HFF-Myc (cell line): ENCODE measurements at regions not wholly inside any gene's neighbourhood (a gene's known extent, or its start where the extent isn't known, plus 50 kb on each side); places are given as distances from the start of the nearest gene placed in this dataset.

Source experiments
- DNase-seq: peaks from one replicate; pipeline ENCODE4 v3.0.0-alpha.2; 2011; ENCODE audit warnings: low read depth; ENCODE audit errors: extremely low read depth
- H3K4me3 ChIP-seq: replicated peaks from 2 replicates; pipeline ENCODE4 v1.5.1; 2011; ENCODE audit warnings: low read depth, mild to moderate bottlenecking, control low read depth, low read length
- CTCF ChIP-seq: IDR thresholded peaks from 2 replicates; pipeline ENCODE4 v1.5.1; 2012; ENCODE audit warnings: mild to moderate bottlenecking, low read depth, low read length, control low read depth; ENCODE audit errors: missing control alignments

- DNase-seq = no peak
- no peak for TF ChIP-seq CTCF
- no peak overlapping the region for H3K4me3 ChIP-seq
These were observed 61.6 kb upstream of the LAPTM5 start for GRCh38 chr1:30819244-30819571.

- no peak overlapping the region for H3K4me3 ChIP-seq
- no peak for TF ChIP-seq CTCF
- DNase-seq = no peak
These were observed 61.1 kb upstream of the LAPTM5 start for GRCh38 chr1:30818568-30819243.

GRCh38 chr1:30817548-30817947 lies 60.0 kb upstream of the LAPTM5 start:
- H3K4me3 ChIP-seq = no peak overlapping the region
- TF ChIP-seq CTCF = no peak
- no peak for DNase-seq

GRCh38 chr1:30817077-30817438 lies 59.5 kb upstream of the LAPTM5 start:
- H3K4me3 ChIP-seq = no peak overlapping the region
- DNase-seq = no peak
- TF ChIP-seq CTCF = no peak

- TF ChIP-seq CTCF = no peak
- no peak overlapping the region for H3K4me3 ChIP-seq
- DNase-seq = peak; percentile 79
These were observed 58.9 kb upstream of the LAPTM5 start for GRCh38 chr1:30816211-30817076.

- DNase-seq = no peak
- H3K4me3 ChIP-seq = no peak overlapping the region
- TF ChIP-seq CTCF = no peak
These were observed 58.0 kb upstream of the LAPTM5 start for GRCh38 chr1:30815556-30815955.
